Frontal cortex (tissue), 3 donors: ENCODE measurements at regions not wholly inside any gene's neighbourhood (a gene's known extent, or its start where the extent isn't known, plus 50 kb on each side); places are given as distances from the start of the nearest gene placed in this dataset.
A peak's percentile ranks its signal among the peaks of the same experiment; 100 is the strongest.
"Not testable (repeated sequence)": the region's sequence is repeated elsewhere in the genome, so short reads cannot be mapped to it uniquely, and the experiment has no call there.

Source experiments
- DNase-seq, 2 donors: peaks; one replicate each; pipeline ENCODE4 v3.0.0; 2012; ENCODE audit warnings: low spot score in 2 of 2
- FAIRE-seq: peaks from 2 replicates; lab custom pipeline; 2012; peaks lifted over from hg19 to GRCh38; lab: Jason Lieb, UNC
- donor health status: control.
- donor health status: control.
- donor health status: control.

- DNase-seq: no peak
- no peak for FAIRE-seq
Observed at GRCh38 chr3:43236008-43236407, 50.3 kb upstream of the SNRK start.

- DNase-seq (no peak), FAIRE-seq (no peak)
Observed at GRCh38 chr3:43233062-43233461, 53.3 kb upstream of the SNRK start.

DNA sequence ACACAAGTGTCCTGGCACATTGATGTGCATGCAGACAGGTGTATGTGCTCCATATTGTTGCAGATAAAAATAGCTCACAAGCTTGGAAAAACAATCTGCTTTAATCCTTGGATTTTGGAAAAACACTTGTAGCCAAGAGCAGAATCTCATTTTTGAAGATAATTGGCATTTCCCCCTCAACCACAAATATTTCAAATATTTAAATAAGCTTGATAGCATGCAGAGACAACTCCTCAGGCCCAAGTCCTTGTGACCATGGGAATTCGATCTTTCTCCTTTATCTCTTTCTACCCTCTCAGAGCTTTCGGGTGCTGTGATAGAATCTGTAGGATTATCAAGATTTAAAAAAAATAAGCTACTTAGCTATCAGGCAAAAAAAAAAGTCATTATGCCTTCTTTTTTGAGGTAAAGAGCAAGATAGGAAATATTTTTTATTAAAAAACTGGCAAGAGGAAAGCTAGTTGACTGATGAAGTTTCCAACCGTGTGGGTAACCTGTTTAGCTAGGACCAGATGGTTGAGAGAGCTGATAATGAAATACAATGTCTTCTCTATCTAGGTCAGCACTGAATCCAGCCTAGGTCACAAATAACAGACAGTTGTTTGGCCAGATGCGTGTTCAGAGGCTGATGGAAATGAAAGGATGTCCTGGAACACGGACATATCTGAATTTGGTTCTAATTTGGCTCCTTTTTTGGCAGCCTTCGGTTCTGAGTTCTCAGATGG lies 54.9 kb upstream of the SNRK start:
- no peak for DNase-seq
- FAIRE-seq: no peak

DNA sequence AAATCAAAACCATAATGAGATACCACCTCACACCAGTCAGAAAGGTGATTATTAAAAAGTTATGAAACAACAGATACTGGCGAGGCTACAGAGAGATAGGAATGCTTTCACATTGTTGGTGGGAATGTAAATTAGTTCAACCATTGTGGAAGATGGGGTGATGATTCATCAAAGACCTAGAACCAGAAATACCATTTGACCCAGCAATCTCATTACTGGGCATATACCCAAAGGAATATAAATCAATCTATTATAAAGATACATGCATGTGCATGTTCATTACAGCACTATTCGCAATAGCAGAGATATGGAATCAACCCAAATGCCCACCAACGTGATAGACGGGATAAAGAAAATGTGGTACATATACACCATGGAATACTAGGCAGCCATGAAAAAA lies 56.5 kb upstream of the SNRK start:
- not testable (repeated sequence) for FAIRE-seq, DNase-seq

DNA sequence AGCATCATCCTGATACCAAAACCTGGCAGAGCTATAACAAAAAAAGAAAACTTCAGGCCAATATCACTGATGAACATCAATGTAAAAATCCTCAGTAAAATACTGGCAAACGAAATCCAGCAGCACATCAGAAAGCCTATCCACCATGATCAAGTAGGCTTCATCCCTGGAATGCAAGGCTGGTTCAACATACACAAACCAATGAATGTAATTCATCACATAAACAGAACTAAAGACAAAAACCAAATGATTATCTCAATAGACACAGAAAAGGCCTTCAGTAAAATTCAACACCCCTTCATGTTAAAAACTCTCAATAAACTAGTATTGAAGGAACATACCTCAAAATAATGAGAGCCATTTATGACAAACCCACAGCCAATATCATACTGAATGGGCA lies 58.7 kb upstream of the SNRK start:
- FAIRE-seq: not testable (repeated sequence)

DNA sequence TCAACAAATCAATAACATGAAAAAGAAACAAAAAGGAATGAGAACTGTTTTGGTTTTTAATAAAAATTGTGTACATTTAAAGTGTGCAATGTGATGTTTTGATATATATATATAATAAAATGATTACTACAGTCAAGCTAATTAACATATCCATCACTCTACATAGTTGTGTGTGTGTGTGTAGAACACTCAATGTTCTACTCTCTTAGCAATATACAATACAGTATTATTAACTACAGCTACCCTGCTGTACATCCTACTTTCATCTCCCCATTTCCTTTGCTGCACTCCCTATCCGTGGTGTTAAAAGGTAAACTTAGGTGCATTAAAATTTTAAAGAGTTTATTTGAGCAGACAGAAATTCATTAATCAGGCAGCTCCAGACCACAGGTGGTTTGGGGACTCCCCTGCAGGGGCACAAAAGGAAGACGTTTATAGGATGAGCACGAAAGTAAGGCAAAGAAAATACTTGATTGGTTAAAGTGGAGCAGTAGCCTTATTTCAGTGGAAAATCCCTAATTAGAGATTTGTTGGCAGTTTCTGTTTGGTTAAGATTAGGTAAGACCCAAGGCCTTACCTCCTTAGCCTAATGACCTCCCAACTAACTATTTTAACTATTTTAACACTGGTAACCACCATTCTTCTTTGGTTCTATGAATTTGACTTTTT lies 61.8 kb upstream of the SNRK start:
- FAIRE-seq (no peak), DNase-seq (no peak)

More for the DNA sequence above, 58.7 kb upstream of the SNRK start:
- not testable (repeated sequence) for DNase-seq

- DNase-seq (no peak), FAIRE-seq (peak; percentile 70)
Observed at GRCh38 chr3:43223670-43224364, 62.5 kb upstream of the SNRK start.

DNA sequence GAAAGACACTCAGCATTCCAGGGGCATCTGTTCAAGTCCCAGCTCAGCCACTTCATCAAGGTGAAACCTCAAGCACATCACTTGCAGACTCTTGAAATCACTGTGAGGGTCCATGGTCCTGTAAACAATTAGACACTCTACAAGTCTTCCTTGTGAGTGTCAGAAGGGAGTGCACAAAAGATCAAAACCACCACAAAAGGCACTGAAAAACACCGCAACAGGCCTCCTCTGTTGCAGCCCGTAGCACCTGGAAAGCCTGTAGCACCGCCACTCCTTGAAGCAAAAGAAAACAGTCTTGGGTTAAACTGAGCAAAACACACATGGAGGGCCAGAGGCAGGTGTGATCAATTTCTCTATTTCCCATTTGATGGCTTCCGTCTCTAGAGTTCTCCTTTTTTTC lies 63.8 kb upstream of the SNRK start:
- DNase-seq (no peak), FAIRE-seq (no peak)

- FAIRE-seq (no peak), DNase-seq (no peak)
Observed at GRCh38 chr3:43221076-43221475, 65.3 kb upstream of the SNRK start.

DNA sequence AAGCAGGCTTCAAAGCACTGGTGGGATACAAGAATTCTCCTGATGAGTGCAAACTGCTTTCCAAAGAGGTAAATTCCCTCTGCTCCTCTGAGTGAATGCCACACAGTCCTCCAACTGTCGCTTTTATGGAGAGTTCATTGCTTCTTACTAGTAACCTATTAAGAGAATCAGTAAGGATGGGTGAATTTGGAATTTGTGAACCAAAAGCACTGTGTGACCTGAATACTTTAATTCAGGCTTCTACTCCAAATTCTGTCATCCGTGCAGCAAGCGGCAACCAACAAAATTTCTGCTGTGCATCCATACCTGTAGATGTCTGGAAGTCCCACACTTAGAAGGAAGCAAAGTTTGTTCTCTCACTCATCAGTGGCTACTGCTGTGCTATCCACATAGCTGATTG lies 66.7 kb upstream of the SNRK start:
- no peak for FAIRE-seq
- no peak for DNase-seq

GRCh38 chr3:43218921-43219320 lies 67.4 kb upstream of the SNRK start:
- DNase-seq (no peak), FAIRE-seq (no peak)

DNA sequence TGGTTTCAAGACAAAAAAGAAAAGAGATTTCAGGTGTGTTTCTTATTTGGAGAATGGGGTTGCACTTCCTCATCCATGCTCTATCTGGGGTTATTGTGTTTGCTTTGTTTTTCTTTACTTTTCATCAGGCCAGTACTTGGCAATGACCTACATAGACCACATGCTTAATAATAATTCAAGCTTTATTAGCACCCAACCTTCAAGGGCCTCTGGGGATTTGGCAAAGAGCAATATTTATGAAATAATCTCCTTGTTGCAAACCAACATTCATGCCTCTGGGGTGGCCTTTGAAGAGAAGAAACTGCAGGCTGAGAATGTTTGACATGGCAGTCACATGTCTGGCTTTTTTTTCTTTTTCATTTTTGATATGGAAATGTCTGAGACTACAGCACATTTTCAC lies 68.2 kb upstream of the SNRK start:
- no peak for DNase-seq

DNA sequence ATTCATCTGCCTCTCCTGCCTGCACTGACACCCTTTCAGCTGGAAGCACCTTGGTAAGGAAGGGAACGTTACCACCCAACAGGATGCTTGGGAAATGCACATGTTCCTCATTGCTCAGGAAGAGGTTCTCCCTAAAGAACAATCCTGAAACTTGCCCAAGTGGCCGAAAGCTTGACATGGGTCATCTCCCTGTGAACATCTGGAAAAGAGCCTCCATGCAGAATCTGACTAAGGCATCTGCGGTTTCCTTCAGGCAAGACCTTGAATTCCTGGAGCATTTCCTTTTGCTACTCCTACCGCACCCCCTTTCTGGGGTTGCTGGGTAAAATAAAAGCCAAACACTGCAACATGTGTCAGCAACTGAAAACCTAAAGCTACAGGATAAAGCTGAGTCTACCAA lies 68.7 kb upstream of the SNRK start:
- no peak for FAIRE-seq
- DNase-seq: no peak

More for the DNA sequence above, 68.2 kb upstream of the SNRK start:
- FAIRE-seq: no peak

GRCh38 chr3:43217206-43217605 lies 69.1 kb upstream of the SNRK start:
- FAIRE-seq (no peak), DNase-seq (no peak)

GRCh38 chr3:43215663-43216275 lies 70.6 kb upstream of the SNRK start:
- DNase-seq (no peak), FAIRE-seq (no peak)

DNA sequence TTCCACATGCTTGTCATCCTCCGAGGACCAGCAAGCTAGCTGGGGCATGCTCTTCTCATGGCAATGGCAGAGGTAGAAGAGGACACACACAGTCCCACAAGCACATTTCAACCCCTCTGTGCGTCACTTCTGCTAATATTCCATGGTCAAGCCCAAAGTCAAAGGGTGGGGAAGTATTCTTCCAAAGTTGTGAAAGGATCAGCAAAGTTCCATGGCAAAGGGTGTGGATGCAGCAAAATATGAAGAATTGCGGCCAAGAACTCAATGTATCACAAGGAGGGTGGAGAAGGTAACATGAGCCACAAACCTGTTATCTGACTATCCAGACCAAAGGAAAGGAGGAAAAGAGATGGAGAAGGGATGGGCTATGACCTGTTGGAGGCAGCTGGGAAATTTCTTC lies 71.2 kb upstream of the SNRK start:
- FAIRE-seq: no peak
- DNase-seq: no peak

- FAIRE-seq: no peak
- no peak for DNase-seq
Observed at GRCh38 chr3:43214616-43215015, 71.7 kb upstream of the SNRK start.

GRCh38 chr3:43213631-43214030 lies 72.7 kb upstream of the SNRK start:
- DNase-seq (no peak), FAIRE-seq (no peak)

DNA sequence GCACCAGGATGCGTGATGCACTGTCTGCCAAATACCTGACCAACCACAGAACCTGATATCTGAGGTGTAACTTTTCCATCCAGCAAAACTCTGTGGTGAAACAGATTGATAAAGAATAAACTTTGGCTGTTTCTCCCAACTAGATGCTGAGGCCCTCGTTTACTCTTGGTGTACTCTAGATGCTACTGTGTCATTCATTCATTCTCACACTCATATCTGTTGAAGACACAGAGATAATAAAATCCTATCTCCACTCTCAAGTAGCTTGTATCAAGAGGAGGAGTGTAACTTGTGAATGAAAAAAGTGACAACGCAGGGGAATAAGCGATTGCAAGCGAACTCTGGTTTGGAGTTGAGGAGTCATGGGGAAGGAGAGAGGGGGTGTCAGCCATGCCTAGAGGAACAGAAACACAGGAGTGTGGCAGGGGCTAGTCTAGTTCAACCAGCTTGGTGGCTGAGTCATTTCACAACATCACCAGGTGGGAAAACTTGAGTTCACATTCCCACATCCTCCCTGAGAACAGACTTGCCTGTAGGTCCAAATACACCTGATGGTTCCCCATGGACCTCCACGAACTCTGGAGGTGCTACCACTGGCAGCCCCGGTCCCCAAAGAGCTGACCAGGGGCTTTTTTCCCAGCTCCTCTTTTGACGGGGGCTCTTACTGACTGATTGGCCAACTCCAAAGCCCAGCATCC lies 73.3 kb upstream of the SNRK start:
- DNase-seq (no peak), FAIRE-seq (no peak)

DNA sequence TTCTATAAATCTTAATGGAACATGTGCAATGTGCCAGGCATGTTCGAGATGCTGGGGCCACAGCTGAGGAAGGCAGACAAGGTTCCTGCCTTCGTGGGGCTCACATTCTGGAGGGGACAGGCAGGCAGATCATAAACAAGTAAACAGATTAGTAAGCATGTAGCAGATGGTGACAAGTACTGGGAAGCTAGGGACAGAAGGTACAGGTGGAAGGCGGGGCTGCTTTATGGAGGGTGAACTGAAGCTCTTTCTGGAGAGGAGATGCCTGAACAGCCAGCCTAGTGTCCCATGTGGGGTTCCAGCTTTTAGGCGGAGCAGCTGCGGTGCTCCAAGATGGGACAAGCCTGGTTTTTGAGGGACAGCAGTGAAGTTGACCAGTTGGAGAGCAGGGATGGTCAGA lies 74.7 kb upstream of the SNRK start:
- FAIRE-seq (no peak), DNase-seq (no peak)
